ENCODE measurements at regions not wholly inside any gene's neighbourhood (a gene's known extent, or its start where the extent isn't known, plus 50 kb on each side); places are given as distances from the start of the nearest gene placed in this dataset.
"Not testable (repeated sequence)": the region's sequence is repeated elsewhere in the genome, so short reads cannot be mapped to it uniquely, and the experiment has no call there.

DNA sequence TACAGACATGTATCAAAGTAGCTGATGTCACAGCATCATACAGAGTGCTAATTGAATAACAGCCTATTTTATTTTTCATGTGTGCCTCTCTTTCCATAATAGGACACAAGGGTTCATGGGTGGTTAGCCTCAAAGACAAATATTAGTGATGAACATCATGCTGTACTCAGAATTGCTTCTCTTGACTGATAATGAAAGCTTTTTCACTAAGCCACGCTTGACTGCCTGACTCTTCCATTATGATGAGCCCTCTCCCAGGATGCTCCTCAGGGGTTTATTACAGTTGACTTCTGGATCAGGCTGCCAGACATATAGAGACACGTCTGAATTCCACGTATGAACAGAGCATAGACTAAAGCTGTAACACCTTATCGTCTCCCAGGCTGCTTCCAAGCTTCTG is 2757.5 kb downstream of the PCDH7 start:
- no peak for DNase-seq (ENCODE audit: low spot score)
- Histone ChIP-seq H3K27ac (no peak overlapping the region), H3K4me3 (no peak overlapping the region)
- TF ChIP-seq, protein P1, sequence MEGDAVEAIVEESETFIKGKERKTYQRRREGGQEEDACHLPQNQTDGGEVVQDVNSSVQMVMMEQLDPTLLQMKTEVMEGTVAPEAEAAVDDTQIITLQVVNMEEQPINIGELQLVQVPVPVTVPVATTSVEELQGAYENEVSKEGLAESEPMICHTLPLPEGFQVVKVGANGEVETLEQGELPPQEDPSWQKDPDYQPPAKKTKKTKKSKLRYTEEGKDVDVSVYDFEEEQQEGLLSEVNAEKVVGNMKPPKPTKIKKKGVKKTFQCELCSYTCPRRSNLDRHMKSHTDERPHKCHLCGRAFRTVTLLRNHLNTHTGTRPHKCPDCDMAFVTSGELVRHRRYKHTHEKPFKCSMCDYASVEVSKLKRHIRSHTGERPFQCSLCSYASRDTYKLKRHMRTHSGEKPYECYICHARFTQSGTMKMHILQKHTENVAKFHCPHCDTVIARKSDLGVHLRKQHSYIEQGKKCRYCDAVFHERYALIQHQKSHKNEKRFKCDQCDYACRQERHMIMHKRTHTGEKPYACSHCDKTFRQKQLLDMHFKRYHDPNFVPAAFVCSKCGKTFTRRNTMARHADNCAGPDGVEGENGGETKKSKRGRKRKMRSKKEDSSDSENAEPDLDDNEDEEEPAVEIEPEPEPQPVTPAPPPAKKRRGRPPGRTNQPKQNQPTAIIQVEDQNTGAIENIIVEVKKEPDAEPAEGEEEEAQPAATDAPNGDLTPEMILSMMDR (IDR thresholded peaks at IDR 0.05), result no peak

DNA sequence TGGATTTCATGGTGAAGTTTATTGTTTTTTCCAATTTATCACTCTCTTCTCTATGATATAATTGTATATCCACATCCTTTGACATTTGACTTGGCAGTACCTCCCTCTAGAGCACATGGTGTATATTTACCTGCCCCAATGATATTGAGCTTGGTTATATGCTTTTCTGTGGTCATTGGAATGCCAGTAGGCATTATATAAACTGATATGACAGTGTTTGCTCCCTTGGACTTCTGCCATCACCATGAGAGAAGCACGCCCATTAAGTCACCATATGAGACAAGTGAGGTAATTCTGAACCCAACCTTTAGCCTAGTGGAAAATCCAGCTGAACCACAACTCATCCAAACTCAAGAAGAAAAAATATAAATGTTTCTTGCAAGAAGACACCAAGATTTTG is 2761.5 kb downstream of the ARAP2 start:
- no peak for DNase-seq (ENCODE audit: low spot score)
- TF ChIP-seq, protein P1 (IDR thresholded peaks at IDR 0.05), result no peak
- Histone ChIP-seq H3K4me3 (no peak overlapping the region), H3K27ac (no peak overlapping the region)

DNA sequence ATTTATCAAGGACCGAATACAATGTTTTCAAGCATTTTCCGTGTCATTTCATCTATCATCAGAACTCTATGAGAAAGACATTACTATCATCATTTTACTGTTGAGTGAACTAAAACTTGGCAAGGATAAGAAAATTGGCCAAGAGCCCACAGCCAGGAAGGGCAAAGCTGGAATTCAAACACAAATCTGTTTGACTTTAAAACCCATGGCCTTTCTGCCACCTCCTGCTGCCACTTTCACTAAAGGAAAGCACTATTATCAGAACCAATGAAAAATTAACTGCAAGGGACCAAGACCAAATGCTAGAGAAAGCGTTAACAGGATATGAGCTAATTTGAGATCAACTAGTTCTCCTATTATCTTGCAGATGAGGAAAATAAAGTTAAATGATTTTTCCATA is 2759.2 kb downstream of the ARAP2 start:
- no peak for DNase-seq (ENCODE audit: low spot score)
- H3K27ac ChIP-seq, result no peak overlapping the region
- TF ChIP-seq, protein P1 (IDR thresholded peaks at IDR 0.05), result no peak
- no peak overlapping the region for H3K4me3 ChIP-seq

DNA sequence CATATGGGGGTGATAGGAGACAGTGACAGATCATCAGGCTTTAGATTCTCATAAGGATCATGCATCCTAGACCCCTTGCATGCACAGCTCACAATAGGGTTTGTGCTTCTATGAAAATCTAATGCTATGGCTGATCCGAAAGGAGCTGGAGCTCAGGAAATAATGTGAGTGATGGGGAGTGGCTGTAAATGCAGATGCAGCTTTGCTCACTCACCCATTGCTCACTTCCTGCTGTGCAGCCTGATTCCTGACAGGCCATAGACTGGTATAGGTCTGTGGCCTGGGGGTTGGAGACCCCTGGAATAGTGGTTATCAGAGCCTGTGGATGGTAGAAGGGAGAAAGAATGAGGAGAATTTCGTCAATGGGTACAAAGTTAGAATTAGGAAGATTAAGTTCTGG is 2751.1 kb downstream of the ARAP2 start:
- TF ChIP-seq, protein P1 (IDR thresholded peaks at IDR 0.05), result no peak
- no peak overlapping the region for H3K4me3 ChIP-seq

DNA sequence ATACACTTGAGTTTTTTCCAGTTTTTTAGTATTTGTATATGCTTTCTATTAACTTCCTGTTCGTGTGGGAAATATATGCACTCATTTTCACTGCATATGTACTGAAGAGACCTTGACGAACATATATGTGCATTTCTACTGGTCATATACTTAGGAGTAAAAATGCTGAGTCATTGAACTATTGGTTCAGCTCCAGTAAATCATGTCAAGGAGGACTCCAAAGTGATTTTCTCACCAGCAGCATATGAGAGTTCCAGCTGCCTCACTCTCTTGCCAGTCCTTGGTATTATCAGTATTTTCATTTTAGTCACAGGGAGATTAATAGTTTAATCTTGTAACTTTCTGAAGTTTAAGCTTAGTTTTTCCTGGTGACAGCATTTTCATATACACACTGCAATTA is 2750.2 kb downstream of the ARAP2 start:
- TF ChIP-seq, protein P1 (IDR thresholded peaks at IDR 0.05), result no peak

More for the DNA sequence above, 2751.1 kb downstream of the ARAP2 start:
- no peak for DNase-seq (ENCODE audit: low spot score)
- H3K27ac ChIP-seq, result no peak overlapping the region

DNA sequence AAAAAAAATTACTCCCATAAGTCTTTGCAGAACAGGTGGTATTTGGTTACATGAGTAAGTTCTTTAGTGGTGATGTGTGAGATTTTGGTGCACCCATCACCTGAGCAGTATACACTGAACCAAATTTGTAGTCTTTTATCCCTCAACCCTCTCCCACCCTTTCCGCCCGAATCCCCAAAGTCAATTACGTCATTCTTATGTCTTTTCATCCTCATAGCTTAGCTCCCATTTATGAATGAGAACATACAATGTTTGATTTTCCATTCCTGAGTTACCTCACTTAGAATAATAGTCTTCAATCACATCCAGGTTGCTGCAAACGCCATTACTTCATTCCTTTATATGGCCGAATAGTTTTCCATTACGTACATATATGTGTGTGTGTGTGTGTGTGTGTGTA is 2742.7 kb downstream of the ARAP2 start:
- H3K4me3 ChIP-seq; H3K27ac ChIP-seq; DNase-seq (ENCODE audit: low spot score): not testable (repeated sequence)

More for the DNA sequence above, 2750.2 kb downstream of the ARAP2 start:
- no peak for DNase-seq (ENCODE audit: low spot score)
- H3K4me3 ChIP-seq, result no peak overlapping the region
- no peak overlapping the region for H3K27ac ChIP-seq

DNA sequence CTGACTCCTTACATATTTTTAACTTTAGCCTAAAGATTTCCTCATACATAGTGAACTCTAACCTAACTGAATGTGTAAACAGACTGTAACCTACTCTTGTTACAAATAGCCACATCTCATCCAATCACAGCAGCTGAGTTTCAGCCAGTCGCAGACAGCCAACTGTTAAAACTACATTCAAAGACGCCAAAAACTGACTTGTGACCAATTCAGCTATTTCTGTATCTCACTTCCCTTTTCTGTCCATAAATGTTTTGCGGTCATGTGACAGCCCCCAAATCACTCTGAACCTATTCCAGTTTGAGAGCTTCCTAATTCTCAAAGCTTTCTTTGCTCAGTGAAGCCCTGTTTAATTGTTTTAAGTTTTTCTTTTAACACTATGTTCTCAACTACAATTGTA is 2731.9 kb downstream of the ARAP2 start:
- Histone ChIP-seq H3K4me3 (no peak overlapping the region), H3K27ac (no peak overlapping the region)
- no peak for DNase-seq (ENCODE audit: low spot score)
- TF ChIP-seq, protein P1 (IDR thresholded peaks at IDR 0.05), result no peak

DNA sequence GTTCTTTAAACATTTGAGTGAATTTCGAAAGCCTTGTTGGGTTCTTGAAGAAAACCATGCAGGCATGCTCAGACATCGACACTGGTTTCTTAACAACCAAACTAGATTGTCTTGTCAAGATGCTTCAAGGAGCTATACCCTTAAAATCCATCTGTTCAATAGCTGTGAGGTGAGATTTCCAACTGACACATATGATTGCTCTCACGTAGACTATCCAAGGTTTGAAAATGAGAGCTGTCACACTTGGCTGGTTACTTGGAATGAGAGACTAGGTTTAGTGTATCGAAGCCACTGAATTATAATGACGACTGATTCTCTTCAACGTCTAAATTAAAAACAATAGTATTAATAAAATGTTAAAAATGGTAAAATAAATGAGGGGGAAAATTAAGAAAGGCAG is 2725.5 kb downstream of the ARAP2 start:
- DNase-seq (ENCODE audit: low spot score), result no peak
- H3K27ac ChIP-seq, result no peak overlapping the region
- no peak overlapping the region for H3K4me3 ChIP-seq
- TF ChIP-seq, protein P1 (IDR thresholded peaks at IDR 0.05), result no peak
